Panc1 (cell line): ENCODE measurements at regions not wholly inside any gene's neighbourhood (a gene's known extent, or its start where the extent isn't known, plus 50 kb on each side); places are given as distances from the start of the nearest gene placed in this dataset.

Experiments
- CTCF ChIP-seq: fragments of 450-650 bp; IDR thresholded peaks from 2 replicates; pipeline ENCODE4 v1.5.1; 2017; ENCODE audit warnings: mild to moderate bottlenecking
- POLR2AphosphoS5 ChIP-seq: IDR thresholded peaks from 2 replicates; pipeline ENCODE4 v1.6.1; 2012; ENCODE audit warnings: mild to moderate bottlenecking, low read depth, low read length, moderate library complexity
- REST ChIP-seq, 2 experiments: IDR thresholded peaks; 2 replicates each; pipeline ENCODE4 v1.6.1; 2011 to 2012; ENCODE audit warnings: low read depth in 2 of 2, control low read depth in 1 of 2, low read length in 1 of 2, mild to moderate bottlenecking in 1 of 2, moderate library complexity in 1 of 2; ENCODE audit not compliant: insufficient read depth in 1 of 2

GRCh38 chr5:13143214-13143613 is 801.3 kb downstream of the DNAH5 start:
- TF ChIP-seq REST (IDR thresholded peaks at IDR 0.05; ENCODE audit: insufficient read depth in 1 of 2, low read depth in 2 of 2, low read length in 1 of 2) (no peak), CTCF (no peak), POLR2AphosphoS5 (no peak)
